Heart left ventricle (tissue), 16 donors: ENCODE measurements at regions not wholly inside any gene's neighbourhood (a gene's known extent, or its start where the extent isn't known, plus 50 kb on each side); places are given as distances from the start of the nearest gene placed in this dataset.

Experiments used
- ATAC-seq, 4 donors: fragments of 200-7000 bp; cut with Tn5 transposase; one replicate each; pipeline ENCODE4 v1.9.1; 2020 to 2022; ENCODE audit warnings: moderate library complexity in 4 of 4, mild to moderate bottlenecking in 3 of 4, moderate number of reproducible peaks in 1 of 4
- DNase-seq, 5 donors: peaks; one replicate each; pipeline ENCODE4 v3.0.0-alpha.2; 2020
- H3K27ac ChIP-seq, 12 donors: fragments of 200-600 bp; sonication (generic) in 4 of 12; one replicate each; pipeline versions ENCODE4 v1.5.0 to v1.8.0; 2016 to 2022; ENCODE audit warnings: mild to moderate bottlenecking in 2 of 12
- H3K27me3 ChIP-seq, 9 donors: fragments of 200-600 bp; sonication (generic) in 2 of 9; one replicate each; pipeline versions ENCODE4 v1.5.1 to v1.8.0; 2016 to 2022; ENCODE audit warnings: mild to moderate bottlenecking in 3 of 9
- H3K36me3 ChIP-seq, 9 donors: fragments of 200-600 bp; sonication (generic) in 2 of 9; one replicate each; pipeline versions ENCODE4 v1.5.0 to v1.8.0; 2018 to 2022; ENCODE audit warnings: mild to moderate bottlenecking in 2 of 9
- H3K4me1 ChIP-seq, 12 donors: fragments of 200-600 bp; sonication (generic) in 4 of 12; one replicate each; pipeline versions ENCODE4 v1.5.0 to v1.8.0; 2016 to 2022; ENCODE audit warnings: mild to moderate bottlenecking in 3 of 12
- H3K4me3 ChIP-seq, 12 donors: fragments of 200-600 bp; sonication (generic) in 4 of 12; one replicate each; pipeline versions ENCODE4 v1.5.0 to v1.8.0; 2017 to 2022; ENCODE audit warnings: mild to moderate bottlenecking in 9 of 12, moderate library complexity in 4 of 12
- H3K9me3 ChIP-seq, 12 donors: fragments of 200-600 bp; sonication (generic) in 4 of 12; one replicate each; pipeline versions ENCODE4 v1.5.0 to v1.8.0; 2016 to 2022; ENCODE audit warnings: mild to moderate bottlenecking in 1 of 12
- CTCF ChIP-seq, 12 donors: fragments of 200-600 bp; sonication (generic) in 4 of 12; IDR thresholded peaks; one replicate each; pipeline versions ENCODE4 v1.5.0 to v1.8.0; 2018 to 2022; ENCODE audit warnings: antibody characterized with exemption in 12 of 12, mild to moderate bottlenecking in 5 of 12
- POLR2A ChIP-seq, 2 donors: fragments of 450-650 bp; IDR thresholded peaks; one replicate each; pipeline ENCODE4 v1.6.1; 2017; ENCODE audit warnings: antibody characterized with exemption in 2 of 2, mild to moderate bottlenecking in 2 of 2, moderate library complexity in 2 of 2
- WGBS, 4 donors: extraction: QIAGEN DNeasy Blood & Tissue Kit in 2 of 4; methylation state at CpG; one replicate each; pipeline versions ENCODE4 v1.1.5 to v1.1.7; 2013 to 2018; 5-methylcytosine and 5-hydroxymethylcytosine counted together
- intact Hi-C, 10 donors: fragments of 100-400 bp; cut with DNase I; formaldehyde crosslinking; loops; one replicate each; pipeline versions ENCODE4 v1.11.1 to v1.14.2; 2022
- donor health status: ischemic (EF 13 %, LVEDD 7.1; RV severe dilation, severe dysfunction).
- donor health status: healthy with polysubstance abuse.
- donor health status: DM: no; HTN: yes; CAD: no.
- donor health status: DM: no; HTN: no; CAD: no.
- donor health status: ischemic (EF 25% LVEDD 6.9; RV normal size, moderate dysfunction).
- donor health status: ischemic (EF 25% LVEDD 5.7; RV mildly dilated, moderate dysfunction).
- donor health status: healthy.
- donor health status: DM: yes; HTN: yes; CAD: no.
- donor health status: ischemic (EF 35%, LVEDD 5.7; RV mildly dilated, moderate dysfunction).
- donor health status: nonischemic (EF 11% LVEDD 7.7; RV severe dilation, severe dysfunction).
- donor health status: DM: yes; HTN: yes; CAD: no.
- donor health status: PGD.
- donor health status: ischemic (EF 29% LVEDD 5.4; RV normal size, mild dysfunction).
- donor health status: nonischemic (EF 23%, LVEDD 6.1; RV moderate dilation, normal function).

DNA sequence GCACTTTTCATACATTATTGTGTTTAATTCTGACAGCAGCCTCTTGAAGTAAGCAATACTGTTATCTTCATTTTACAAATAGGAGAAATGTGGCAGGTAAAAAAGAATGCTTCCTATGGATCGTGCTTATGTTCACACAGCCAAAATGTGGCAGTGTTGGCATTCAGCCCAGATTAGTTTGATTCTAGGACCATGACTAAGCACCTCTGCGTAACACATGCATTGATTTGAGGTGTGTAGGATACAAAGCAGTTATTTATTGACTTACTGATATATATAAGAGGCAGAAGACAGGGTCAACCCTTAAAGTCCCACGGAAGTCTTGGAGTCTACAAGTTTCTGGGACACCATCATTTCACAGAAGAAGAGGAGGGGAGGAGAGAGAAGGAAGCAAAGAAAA is 1144.4 kb upstream of the GOT2 start:
- Histone ChIP-seq H3K9me3 (no peaks in the 10 kb centered on the region), H3K4me3 (no peak overlapping the region), H3K27ac (no peak overlapping the region), H3K4me1 (no peaks in the 10 kb centered on the region), H3K36me3 (no peaks in the 10 kb centered on the region), H3K27me3 (peaks cover 0 to 2% (median 0%) of the 10 kb centered on the region in 9 donors)
- ATAC-seq (no peak), DNase-seq (no peak)
- TF ChIP-seq CTCF (IDR thresholded peaks at IDR 0.05) (no peak), POLR2A (IDR thresholded peaks at IDR 0.05) (no peak)
- 13 to 19% (median 17%) methylated on average over 3 of the region's 3 CpGs for WGBS, 4 donors
- intact Hi-C loops = no loop called here

- no peaks in the 10 kb centered on the region for H3K36me3 ChIP-seq
- no peaks in the 10 kb centered on the region for H3K27me3 ChIP-seq
- H3K9me3 ChIP-seq = peaks cover 0 to 3% (median 0%) of the 10 kb centered on the region in 12 donors
- DNase-seq (no peak), ATAC-seq (no peak)
- no peak overlapping the region for H3K27ac ChIP-seq
- no peak overlapping the region for H3K4me3 ChIP-seq
- intact Hi-C loops = no loop called here
- H3K4me1 ChIP-seq = no peaks in the 10 kb centered on the region
- no peak for TF ChIP-seq POLR2A (IDR thresholded peaks at IDR 0.05)
- TF ChIP-seq CTCF (IDR thresholded peaks at IDR 0.05) = no peak
- WGBS, 4 donors = 60 to 73% (median 64%) methylated on average over 4 of the region's 4 CpGs
These were observed 1131.0 kb upstream of the GOT2 start for GRCh38 chr16:59864981-59865666.

DNA sequence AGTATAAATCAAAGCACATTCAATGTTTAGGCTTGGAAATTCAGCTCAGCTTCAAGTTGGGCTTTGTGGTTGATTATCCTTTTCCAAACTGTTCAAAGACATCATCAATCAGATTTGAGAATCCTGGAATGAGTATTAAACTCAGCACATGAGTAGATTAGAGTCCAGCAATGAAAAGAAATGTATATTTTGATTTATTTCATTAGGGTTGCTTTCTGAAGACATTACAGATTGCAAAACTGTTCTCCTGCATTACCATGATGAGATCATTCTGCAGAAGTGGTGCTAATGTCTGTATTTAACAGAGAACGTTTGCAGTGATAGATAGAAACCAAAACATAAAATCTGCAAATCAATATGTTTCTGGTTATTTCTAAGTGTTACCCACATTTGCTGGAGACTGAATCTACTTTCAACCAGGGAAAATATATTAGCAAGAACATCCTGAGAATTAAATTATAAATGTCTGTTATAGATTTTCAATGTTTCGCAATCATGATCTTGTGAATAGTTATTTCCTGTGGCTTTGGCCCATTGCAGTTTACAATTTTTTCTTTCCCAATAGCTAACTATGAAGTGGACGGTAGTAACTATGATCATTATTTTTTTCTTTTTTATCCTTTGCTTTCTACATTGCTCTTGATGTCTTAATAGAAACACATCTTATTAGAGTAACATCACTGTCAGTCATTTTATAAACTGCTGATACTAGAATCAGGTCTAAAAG is 1125.7 kb upstream of the GOT2 start:
- no peak overlapping the region for H3K4me3 ChIP-seq
- ATAC-seq (no peak), DNase-seq (no peak)
- no peak overlapping the region for H3K27ac ChIP-seq
- H3K4me1 ChIP-seq = no peaks in the 10 kb centered on the region
- no peaks in the 10 kb centered on the region for H3K27me3 ChIP-seq
- WGBS, 4 donors = 74 to 77% (median 76%) methylated on average over 3 of the region's 3 CpGs
- no peaks in the 10 kb centered on the region for H3K9me3 ChIP-seq
- intact Hi-C loops = no loop called here
- no peak for TF ChIP-seq CTCF (IDR thresholded peaks at IDR 0.05)
- TF ChIP-seq POLR2A (IDR thresholded peaks at IDR 0.05) = no peak
- H3K36me3 ChIP-seq = no peaks in the 10 kb centered on the region

GRCh38 chr16:59854846-59855439 is 1120.8 kb upstream of the GOT2 start:
- H3K36me3 ChIP-seq = no peaks in the 10 kb centered on the region
- H3K4me1 ChIP-seq = no peaks in the 10 kb centered on the region
- H3K27ac ChIP-seq = no peak overlapping the region
- 82 to 86% (median 83%) methylated on average over 4 of the region's 4 CpGs for WGBS, 4 donors
- no peak for ATAC-seq
- no peak for TF ChIP-seq POLR2A (IDR thresholded peaks at IDR 0.05)
- no peak for TF ChIP-seq CTCF (IDR thresholded peaks at IDR 0.05)
- H3K4me3 ChIP-seq = no peak overlapping the region
- no peaks in the 10 kb centered on the region for H3K9me3 ChIP-seq
- intact Hi-C loops = no loop called here
- H3K27me3 ChIP-seq = no peaks in the 10 kb centered on the region
- DNase-seq = no peak
